Activated naive CD4-positive, alpha-beta T cell treated with anti-CD3 and anti-CD28 coated beads, Interleukin-2, amount 10 ng/mL, durations not matched to agents 7 days and 5 days (primary cell): ENCODE measurements at regions not wholly inside any gene's neighbourhood (a gene's known extent, or its start where the extent isn't known, plus 50 kb on each side); places are given as distances from the start of the nearest gene placed in this dataset.

Experiments used
- CTCF ChIA-PET: fragments of 350-600 bp; sonication (Branson Sonifier 250); formaldehyde crosslinking; loops from one replicate; lab custom pipeline; 2021; ENCODE audit warnings: antibody characterized with exemption; lab: Charles Lee
- DNase-seq: peaks from one replicate; pipeline ENCODE4 v3.0.0-alpha.2; 2020
- H3K27ac Mint-ChIP-seq: one replicate; pipeline ENCODE4 v1.8.0; 2021; ENCODE audit warnings: mild to moderate bottlenecking, moderate library complexity, mixed read lengths
- H3K27me3 Mint-ChIP-seq: one replicate; pipeline ENCODE4 v1.8.0; 2021; ENCODE audit warnings: mild to moderate bottlenecking, mixed read lengths
- H3K36me3 Mint-ChIP-seq: one replicate; pipeline ENCODE4 v1.8.0; 2021; ENCODE audit warnings: mixed read lengths
- H3K4me1 Mint-ChIP-seq: one replicate; pipeline ENCODE4 v1.8.0; 2021; ENCODE audit warnings: mixed read lengths
- H3K4me3 Mint-ChIP-seq: one replicate; pipeline ENCODE4 v1.8.0; 2021; ENCODE audit warnings: mild to moderate bottlenecking, moderate library complexity, mixed read lengths
- H3K9me3 Mint-ChIP-seq: one replicate; pipeline ENCODE4 v1.8.0; 2021; ENCODE audit warnings: mixed read lengths

GRCh38 chr3:74372743-74373142, 241.7 kb downstream of the CNTN3 start:
- H3K9me3 Mint-ChIP-seq: no peaks in the 10 kb centered on the region
- no peaks in the 10 kb centered on the region for H3K4me1 Mint-ChIP-seq

GRCh38 chr3:74370342-74370741, 244.1 kb downstream of the CNTN3 start:
- DNase-seq: no peak
- CTCF ChIA-PET: no interaction called here
- H3K4me1 Mint-ChIP-seq: no peaks in the 10 kb centered on the region
- no peak overlapping the region for H3K27ac Mint-ChIP-seq
- H3K4me3 Mint-ChIP-seq: no peak overlapping the region
- no peaks in the 10 kb centered on the region for H3K27me3 Mint-ChIP-seq
- H3K9me3 Mint-ChIP-seq: no peaks in the 10 kb centered on the region
- no peaks in the 10 kb centered on the region for H3K36me3 Mint-ChIP-seq

More at GRCh38 chr3:74372743-74373142, 241.7 kb downstream of the CNTN3 start:
- Mint-ChIP-seq H3K36me3 (no peaks in the 10 kb centered on the region), H3K27me3 (no peaks in the 10 kb centered on the region), H3K4me3 (no peak overlapping the region), H3K27ac (no peak overlapping the region)
- DNase-seq: no peak
- CTCF ChIA-PET: interaction anchor here (0.6 to 0.7 kb wide), 2 partner anchors 169 to 249 kb away, joined by 3 to 5 read pairs; no protein-coding TSS in a partner anchor

- Mint-ChIP-seq H3K9me3 (peaks cover 2% of the 10 kb centered on the region), H3K36me3 (no peaks in the 10 kb centered on the region), H3K27ac (no peak overlapping the region), H3K4me1 (no peaks in the 10 kb centered on the region), H3K4me3 (no peak overlapping the region), H3K27me3 (no peaks in the 10 kb centered on the region)
- DNase-seq: no peak
- CTCF ChIA-PET: no interaction called here
Observed at GRCh38 chr3:74366331-74366730, 248.1 kb downstream of the CNTN3 start.

GRCh38 chr3:74363346-74363745, 251.1 kb downstream of the CNTN3 start:
- no peak overlapping the region for H3K27ac Mint-ChIP-seq
- DNase-seq: no peak
- no peaks in the 10 kb centered on the region for H3K27me3 Mint-ChIP-seq
- CTCF ChIA-PET: no interaction called here
- no peaks in the 10 kb centered on the region for H3K4me1 Mint-ChIP-seq
- H3K9me3 Mint-ChIP-seq: peaks cover 2% of the 10 kb centered on the region
- no peak overlapping the region for H3K4me3 Mint-ChIP-seq
- no peaks in the 10 kb centered on the region for H3K36me3 Mint-ChIP-seq

- H3K27ac Mint-ChIP-seq: no peak overlapping the region
- no peaks in the 10 kb centered on the region for H3K36me3 Mint-ChIP-seq
- H3K27me3 Mint-ChIP-seq: no peaks in the 10 kb centered on the region
- CTCF ChIA-PET: no interaction called here
- H3K4me1 Mint-ChIP-seq: no peaks in the 10 kb centered on the region
- no peak for DNase-seq
- H3K4me3 Mint-ChIP-seq: no peak overlapping the region
- H3K9me3 Mint-ChIP-seq: peaks cover 4% of the 10 kb centered on the region
Observed at GRCh38 chr3:74360406-74360805, 254.1 kb downstream of the CNTN3 start.

- CTCF ChIA-PET: no interaction called here
- Mint-ChIP-seq H3K36me3 (no peaks in the 10 kb centered on the region), H3K27me3 (no peaks in the 10 kb centered on the region), H3K4me3 (no peak overlapping the region), H3K4me1 (no peaks in the 10 kb centered on the region), H3K9me3 (peaks cover 3% of the 10 kb centered on the region), H3K27ac (no peak overlapping the region)
- no peak for DNase-seq
Observed at GRCh38 chr3:74357881-74358280, 256.6 kb downstream of the CNTN3 start.

GRCh38 chr3:74353039-74353438, 261.4 kb downstream of the CNTN3 start:
- no peak overlapping the region for H3K4me3 Mint-ChIP-seq
- CTCF ChIA-PET: no interaction called here
- H3K27me3 Mint-ChIP-seq: no peaks in the 10 kb centered on the region

GRCh38 chr3:74352166-74352565, 262.3 kb downstream of the CNTN3 start:
- Mint-ChIP-seq H3K27me3 (no peaks in the 10 kb centered on the region), H3K9me3 (peaks cover 3% of the 10 kb centered on the region), H3K4me1 (no peaks in the 10 kb centered on the region), H3K36me3 (no peaks in the 10 kb centered on the region), H3K27ac (no peak overlapping the region), H3K4me3 (no peak overlapping the region)
- CTCF ChIA-PET: no interaction called here
- DNase-seq: no peak

More at GRCh38 chr3:74353039-74353438, 261.4 kb downstream of the CNTN3 start:
- no peak for DNase-seq
- Mint-ChIP-seq H3K36me3 (no peaks in the 10 kb centered on the region), H3K4me1 (no peaks in the 10 kb centered on the region), H3K27ac (no peak overlapping the region), H3K9me3 (peaks cover 5% of the 10 kb centered on the region)

GRCh38 chr3:74351213-74351612, 263.2 kb downstream of the CNTN3 start:
- no peaks in the 10 kb centered on the region for H3K36me3 Mint-ChIP-seq
- H3K9me3 Mint-ChIP-seq: peaks cover 3% of the 10 kb centered on the region
- H3K27ac Mint-ChIP-seq: no peak overlapping the region
- no peaks in the 10 kb centered on the region for H3K4me1 Mint-ChIP-seq
- H3K4me3 Mint-ChIP-seq: no peak overlapping the region
- CTCF ChIA-PET: no interaction called here
- H3K27me3 Mint-ChIP-seq: no peaks in the 10 kb centered on the region
- DNase-seq: no peak

GRCh38 chr3:74349015-74349414, 265.4 kb downstream of the CNTN3 start:
- Mint-ChIP-seq H3K27me3 (no peaks in the 10 kb centered on the region), H3K9me3 (peaks cover 3% of the 10 kb centered on the region), H3K4me1 (no peaks in the 10 kb centered on the region), H3K36me3 (no peaks in the 10 kb centered on the region), H3K4me3 (no peak overlapping the region), H3K27ac (no peak overlapping the region)
- no peak for DNase-seq
- CTCF ChIA-PET: no interaction called here

GRCh38 chr3:74347563-74348268, 266.7 kb downstream of the CNTN3 start:
- Mint-ChIP-seq H3K27ac (no peak overlapping the region), H3K4me1 (no peaks in the 10 kb centered on the region), H3K36me3 (no peaks in the 10 kb centered on the region), H3K27me3 (no peaks in the 10 kb centered on the region), H3K4me3 (no peak overlapping the region), H3K9me3 (peaks cover 4% of the 10 kb centered on the region)
- no peak for DNase-seq
- CTCF ChIA-PET: no interaction called here

- Mint-ChIP-seq H3K36me3 (no peaks in the 10 kb centered on the region), H3K27me3 (no peaks in the 10 kb centered on the region), H3K27ac (no peak overlapping the region), H3K9me3 (peaks cover 2% of the 10 kb centered on the region), H3K4me3 (no peak overlapping the region), H3K4me1 (no peaks in the 10 kb centered on the region)
- CTCF ChIA-PET: no interaction called here
- DNase-seq: no peak
Observed at GRCh38 chr3:74346896-74347295, 267.6 kb downstream of the CNTN3 start.

GRCh38 chr3:74345701-74346100, 268.8 kb downstream of the CNTN3 start:
- Mint-ChIP-seq H3K9me3 (peaks cover 2% of the 10 kb centered on the region), H3K27ac (no peak overlapping the region), H3K27me3 (no peaks in the 10 kb centered on the region), H3K4me1 (no peaks in the 10 kb centered on the region), H3K36me3 (no peaks in the 10 kb centered on the region), H3K4me3 (no peak overlapping the region)
- CTCF ChIA-PET: no interaction called here
- DNase-seq: no peak

- Mint-ChIP-seq H3K9me3 (peaks cover 2% of the 10 kb centered on the region), H3K4me3 (no peak overlapping the region), H3K27me3 (no peaks in the 10 kb centered on the region), H3K4me1 (no peaks in the 10 kb centered on the region), H3K36me3 (no peaks in the 10 kb centered on the region), H3K27ac (no peak overlapping the region)
- no peak for DNase-seq
- CTCF ChIA-PET: no interaction called here
Observed at GRCh38 chr3:74344865-74345440, 269.5 kb downstream of the CNTN3 start.

GRCh38 chr3:74343391-74343790, 271.1 kb downstream of the CNTN3 start:
- H3K27ac Mint-ChIP-seq: no peak overlapping the region
- H3K4me1 Mint-ChIP-seq: no peaks in the 10 kb centered on the region
- no peaks in the 10 kb centered on the region for H3K27me3 Mint-ChIP-seq
- peaks cover 2% of the 10 kb centered on the region for H3K9me3 Mint-ChIP-seq
- no peak overlapping the region for H3K4me3 Mint-ChIP-seq
- no peak for DNase-seq
- CTCF ChIA-PET: no interaction called here
- no peaks in the 10 kb centered on the region for H3K36me3 Mint-ChIP-seq
